ENCODE measurements at regions not wholly inside any gene's neighbourhood (a gene's known extent, or its start where the extent isn't known, plus 50 kb on each side); places are given as distances from the start of the nearest gene placed in this dataset.

DNA sequence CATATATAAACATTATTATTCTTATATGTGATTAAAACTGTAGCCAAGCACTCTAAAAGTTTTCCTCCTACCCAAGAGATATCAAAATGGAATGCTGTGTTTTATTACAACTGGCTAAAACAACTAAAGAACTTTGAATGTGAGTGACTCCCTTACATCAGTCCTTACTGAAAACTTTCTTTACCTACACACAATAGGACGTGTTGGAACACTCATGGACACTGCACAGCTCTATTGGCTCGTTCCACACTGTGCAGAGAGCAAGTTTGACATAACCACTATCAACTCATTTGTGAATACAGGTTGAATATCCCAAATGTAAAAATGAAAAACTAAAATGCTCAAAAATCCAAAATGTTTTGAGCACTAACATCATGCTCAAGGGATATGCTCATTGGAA is 650.6 kb downstream of the SLC4A3 start:
- Histone ChIP-seq H3K36me3 (no peaks in the 10 kb centered on the region), H3K4me1 (peaks cover 0 to 5% of the 10 kb centered on the region in 2 donors), H3K4me3 (no peak overlapping the region), H3K9me3 (no peaks in the 10 kb centered on the region), H3K27ac (no peak overlapping the region), H3K27me3 (no peaks in the 10 kb centered on the region)
- TF ChIP-seq, protein P1, sequence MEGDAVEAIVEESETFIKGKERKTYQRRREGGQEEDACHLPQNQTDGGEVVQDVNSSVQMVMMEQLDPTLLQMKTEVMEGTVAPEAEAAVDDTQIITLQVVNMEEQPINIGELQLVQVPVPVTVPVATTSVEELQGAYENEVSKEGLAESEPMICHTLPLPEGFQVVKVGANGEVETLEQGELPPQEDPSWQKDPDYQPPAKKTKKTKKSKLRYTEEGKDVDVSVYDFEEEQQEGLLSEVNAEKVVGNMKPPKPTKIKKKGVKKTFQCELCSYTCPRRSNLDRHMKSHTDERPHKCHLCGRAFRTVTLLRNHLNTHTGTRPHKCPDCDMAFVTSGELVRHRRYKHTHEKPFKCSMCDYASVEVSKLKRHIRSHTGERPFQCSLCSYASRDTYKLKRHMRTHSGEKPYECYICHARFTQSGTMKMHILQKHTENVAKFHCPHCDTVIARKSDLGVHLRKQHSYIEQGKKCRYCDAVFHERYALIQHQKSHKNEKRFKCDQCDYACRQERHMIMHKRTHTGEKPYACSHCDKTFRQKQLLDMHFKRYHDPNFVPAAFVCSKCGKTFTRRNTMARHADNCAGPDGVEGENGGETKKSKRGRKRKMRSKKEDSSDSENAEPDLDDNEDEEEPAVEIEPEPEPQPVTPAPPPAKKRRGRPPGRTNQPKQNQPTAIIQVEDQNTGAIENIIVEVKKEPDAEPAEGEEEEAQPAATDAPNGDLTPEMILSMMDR (IDR thresholded peaks at IDR 0.05) = no peak
- no peak for TF ChIP-seq POLR2A (IDR thresholded peaks at IDR 0.05)
- no peak for DNase-seq
- intact Hi-C loops (cut with DNase I; ENCODE audit: low total_unique reads) = no loop called here

DNA sequence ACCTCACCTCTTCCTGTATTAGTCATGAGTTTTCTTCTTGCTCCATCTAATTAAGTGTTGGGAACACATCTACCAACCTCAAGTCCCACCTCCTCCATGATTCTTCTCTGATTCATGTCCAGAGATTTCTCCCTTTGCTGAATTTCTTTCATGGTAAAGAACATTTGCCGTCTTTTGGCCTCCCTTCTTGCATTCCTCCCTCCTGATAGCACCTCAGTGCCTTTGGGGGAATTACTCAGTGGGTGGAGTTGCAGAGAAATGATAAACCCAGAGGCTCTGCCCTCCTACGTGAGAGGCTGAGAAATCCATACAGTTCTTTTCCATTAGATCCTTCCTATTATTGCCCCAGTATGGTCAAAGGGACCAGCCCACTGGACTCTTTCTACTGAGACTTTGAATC is 651.9 kb downstream of the SLC4A3 start:
- Histone ChIP-seq H3K4me1 (peaks cover 0 to 5% of the 10 kb centered on the region in 2 donors), H3K9me3 (no peaks in the 10 kb centered on the region), H3K27ac (no peak overlapping the region), H3K27me3 (no peaks in the 10 kb centered on the region), H3K36me3 (no peaks in the 10 kb centered on the region), H3K4me3 (no peak overlapping the region)
- intact Hi-C loops (cut with DNase I; ENCODE audit: low total_unique reads) = no loop called here
- TF ChIP-seq, protein P1 (IDR thresholded peaks at IDR 0.05) = no peak
- no peak for TF ChIP-seq POLR2A (IDR thresholded peaks at IDR 0.05)
- no peak for DNase-seq

DNA sequence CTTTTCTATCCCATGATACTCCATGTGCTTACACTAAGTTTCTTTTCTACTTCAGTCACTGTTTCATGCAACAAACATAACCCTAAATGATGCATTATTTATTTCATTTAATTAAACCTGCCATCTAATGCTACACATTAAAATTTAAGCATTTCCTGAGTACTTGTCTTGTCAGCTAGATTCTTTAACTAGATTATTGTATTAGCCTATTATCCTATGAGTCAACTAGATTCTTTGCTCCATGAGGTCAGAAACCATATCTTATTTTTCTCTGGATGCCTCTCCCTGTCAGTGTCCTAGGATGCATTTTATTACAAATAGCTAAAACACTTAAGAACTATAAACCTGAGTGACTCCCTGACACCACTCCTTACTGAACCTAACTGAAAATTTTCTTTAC is 652.4 kb downstream of the SLC4A3 start:
- peaks cover 0 to 5% of the 10 kb centered on the region in 2 donors for H3K4me1 ChIP-seq
- no peaks in the 10 kb centered on the region for H3K27me3 ChIP-seq
- intact Hi-C loops (cut with DNase I; ENCODE audit: low total_unique reads) = no loop called here
- H3K4me3 ChIP-seq = no peak overlapping the region
- TF ChIP-seq, protein P1 (IDR thresholded peaks at IDR 0.05) = no peak
- TF ChIP-seq POLR2A (IDR thresholded peaks at IDR 0.05) = no peak
- no peak overlapping the region for H3K27ac ChIP-seq
- no peak for DNase-seq
- no peaks in the 10 kb centered on the region for H3K36me3 ChIP-seq
- no peaks in the 10 kb centered on the region for H3K9me3 ChIP-seq

DNA sequence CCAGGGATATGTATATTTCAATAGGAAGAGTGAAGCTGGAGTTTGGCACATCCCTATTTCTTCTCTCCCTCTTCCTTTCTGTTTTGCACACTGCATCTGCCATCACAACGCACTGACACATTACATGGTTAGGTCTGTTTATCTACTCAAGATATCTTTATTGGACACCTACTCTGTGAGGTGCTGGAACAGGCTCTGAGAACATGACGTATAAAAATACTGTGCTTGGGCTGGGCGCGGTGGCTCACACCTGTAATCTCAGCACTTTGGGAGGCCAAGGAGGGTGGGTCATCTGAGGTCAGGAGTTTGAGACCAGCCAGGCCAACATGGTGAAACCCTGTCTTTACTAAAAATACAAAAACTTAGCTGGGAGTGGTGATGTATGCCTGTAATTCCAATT is 653.3 kb downstream of the SLC4A3 start:
- Histone ChIP-seq H3K36me3 (no peaks in the 10 kb centered on the region), H3K4me1 (peaks cover 0 to 5% of the 10 kb centered on the region in 2 donors), H3K27ac (no peak overlapping the region), H3K9me3 (no peaks in the 10 kb centered on the region), H3K4me3 (no peak overlapping the region), H3K27me3 (no peaks in the 10 kb centered on the region)
- TF ChIP-seq, protein P1 (IDR thresholded peaks at IDR 0.05) = no peak
- TF ChIP-seq POLR2A (IDR thresholded peaks at IDR 0.05) = no peak
- no peak for DNase-seq
- intact Hi-C loops (cut with DNase I; ENCODE audit: low total_unique reads) = no loop called here

DNA sequence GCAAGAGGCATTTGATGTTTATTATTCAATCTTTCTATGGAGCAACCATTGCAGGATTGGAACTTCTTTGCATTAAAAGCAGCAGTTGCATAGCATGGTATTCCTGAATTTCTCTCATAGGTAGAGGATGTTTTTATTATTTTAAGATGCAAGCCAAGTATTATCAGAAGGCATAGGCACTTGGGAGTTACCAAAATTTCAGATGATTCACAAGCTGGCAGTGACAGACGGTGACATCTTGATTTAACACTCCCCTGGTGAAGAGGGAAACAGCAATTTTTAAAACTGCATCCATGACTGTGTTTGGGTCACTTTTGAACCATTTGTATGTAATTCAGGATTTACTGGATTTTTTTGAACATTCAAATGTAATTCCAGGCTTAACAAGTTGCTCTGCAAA is 654.3 kb downstream of the SLC4A3 start:
- H3K27ac ChIP-seq = no peak overlapping the region
- no peak for DNase-seq
- peaks cover 0 to 4% of the 10 kb centered on the region in 2 donors for H3K4me1 ChIP-seq
- no peak overlapping the region for H3K4me3 ChIP-seq
- no peaks in the 10 kb centered on the region for H3K36me3 ChIP-seq
- no peaks in the 10 kb centered on the region for H3K9me3 ChIP-seq
- intact Hi-C loops (cut with DNase I; ENCODE audit: low total_unique reads) = no loop called here
- TF ChIP-seq POLR2A (IDR thresholded peaks at IDR 0.05) = no peak
- TF ChIP-seq, protein P1 (IDR thresholded peaks at IDR 0.05) = no peak
- H3K27me3 ChIP-seq = no peaks in the 10 kb centered on the region
